Activated T-cell treated with anti-CD3 and anti-CD28 coated beads, Interleukin-2, amount 50 U/mL, for 4 hours (primary cell): ENCODE measurements at regions not wholly inside any gene's neighbourhood (a gene's known extent, or its start where the extent isn't known, plus 50 kb on each side); places are given as distances from the start of the nearest gene placed in this dataset.
"Not testable (repeated sequence)": the region's sequence is repeated elsewhere in the genome, so short reads cannot be mapped to it uniquely, and the experiment has no call there.

Experiments
- ATAC-seq, 2 donors: fragments of 200-7000 bp; cut with Tn5 transposase; one replicate each; pipeline ENCODE4 v1.10.0; 2021
- DNase-seq: peaks from one replicate; pipeline ENCODE4 v3.0.0-alpha.2; 2020
- H3K27me3 Mint-ChIP-seq: one replicate; pipeline ENCODE4 v1.8.0; 2021; ENCODE audit warnings: low read depth, mixed read lengths
- H3K36me3 Mint-ChIP-seq: one replicate; pipeline ENCODE4 v1.8.0; 2022; ENCODE audit warnings: mixed read lengths; ENCODE audit not compliant: insufficient read depth
- H3K4me1 Mint-ChIP-seq: one replicate; pipeline ENCODE4 v1.8.0; 2021; ENCODE audit warnings: low read depth, mixed read lengths
- H3K4me3 Mint-ChIP-seq: one replicate; pipeline ENCODE4 v1.8.0; 2021; ENCODE audit warnings: mild to moderate bottlenecking, moderate library complexity, mixed read lengths
- H3K9me3 Mint-ChIP-seq: one replicate; pipeline ENCODE4 v1.8.0; 2021; ENCODE audit warnings: mixed read lengths

DNA sequence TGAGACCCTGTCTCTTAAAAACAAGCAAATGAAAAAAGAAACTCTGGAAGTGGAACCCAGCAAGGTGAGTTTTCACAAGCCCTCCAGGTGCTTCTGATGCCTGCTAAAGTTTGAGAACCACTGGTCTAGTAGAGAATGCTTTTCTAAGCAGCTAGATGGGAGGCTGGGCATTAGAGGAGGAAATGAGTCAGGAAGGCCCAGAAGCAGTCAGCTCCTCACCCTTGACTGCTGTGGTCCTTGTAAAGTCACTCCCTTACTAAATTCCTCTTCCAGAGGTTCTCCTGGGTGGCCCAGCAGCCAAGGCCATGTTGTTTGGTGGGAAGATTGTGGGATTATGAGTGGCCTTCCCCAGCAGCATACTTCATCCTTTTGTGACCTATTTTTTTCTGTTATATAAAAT lies 52.0 kb upstream of the FYN start:
- no peaks in the 10 kb centered on the region for H3K9me3 Mint-ChIP-seq
- no peak overlapping the region for H3K4me3 Mint-ChIP-seq
- DNase-seq (no peak), ATAC-seq (peak in 1 of 2 donors; percentile 62)
- H3K27me3 Mint-ChIP-seq, result no peaks in the 10 kb centered on the region
- H3K36me3 Mint-ChIP-seq, result no peaks in the 10 kb centered on the region
- peaks cover 7% of the 10 kb centered on the region for H3K4me1 Mint-ChIP-seq

DNA sequence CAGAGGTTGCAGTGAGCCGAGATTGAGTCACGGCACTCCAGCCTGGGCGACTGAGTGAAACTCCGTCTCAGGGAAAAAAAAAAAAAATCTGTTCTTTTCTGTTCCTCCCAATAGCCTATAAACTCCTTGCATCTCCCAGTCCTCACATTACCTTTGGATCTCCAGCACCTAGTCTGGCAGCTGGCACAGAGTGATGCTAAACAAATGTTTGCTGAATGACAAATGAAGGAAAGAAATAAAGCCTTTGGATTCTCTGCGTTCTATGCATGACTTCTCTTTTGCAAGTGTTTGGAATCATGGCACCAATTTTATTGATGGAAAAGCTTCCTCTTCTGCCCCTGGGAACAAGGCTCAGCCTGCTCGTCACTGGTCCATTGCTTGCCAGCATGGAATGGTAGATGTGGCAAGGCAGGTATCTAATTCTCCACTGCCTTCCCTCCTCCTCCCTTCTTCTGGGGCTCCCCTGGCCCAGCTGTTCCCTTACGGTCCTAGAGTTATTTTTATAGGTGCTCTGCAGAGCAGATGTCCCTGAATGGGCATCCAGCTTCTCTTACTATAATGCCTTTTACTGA lies 53.6 kb upstream of the FYN start:
- Mint-ChIP-seq H3K4me1 (peaks cover 7% of the 10 kb centered on the region), H3K36me3 (no peaks in the 10 kb centered on the region), H3K4me3 (no peak overlapping the region), H3K9me3 (peaks cover 4% of the 10 kb centered on the region), H3K27me3 (no peaks in the 10 kb centered on the region)
- ATAC-seq (no peak), DNase-seq (no peak)

DNA sequence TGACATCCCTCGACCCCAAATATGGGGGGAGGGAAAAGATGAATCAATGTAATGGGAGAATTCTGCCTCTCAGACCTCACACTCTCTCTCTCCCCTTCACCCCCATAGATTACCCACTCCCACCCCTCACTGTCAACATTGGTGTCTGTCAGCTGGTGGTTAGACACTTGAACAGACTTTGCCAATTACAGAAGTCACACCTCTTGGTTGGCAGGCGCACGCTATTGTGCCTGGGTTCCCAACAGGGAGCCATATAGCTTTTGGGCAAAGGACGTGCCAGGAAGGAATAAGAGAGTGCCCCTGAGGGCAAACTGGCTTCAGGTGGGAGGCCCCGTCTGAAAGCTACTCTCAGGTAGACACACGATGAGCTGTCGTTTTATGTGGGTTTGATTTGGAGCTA lies 54.1 kb upstream of the FYN start:
- no peak overlapping the region for H3K4me3 Mint-ChIP-seq
- no peaks in the 10 kb centered on the region for H3K36me3 Mint-ChIP-seq
- no peak for ATAC-seq
- H3K27me3 Mint-ChIP-seq, result no peaks in the 10 kb centered on the region
- H3K9me3 Mint-ChIP-seq, result peaks cover 9% of the 10 kb centered on the region
- peaks cover 7% of the 10 kb centered on the region for H3K4me1 Mint-ChIP-seq
- DNase-seq, result no peak

DNA sequence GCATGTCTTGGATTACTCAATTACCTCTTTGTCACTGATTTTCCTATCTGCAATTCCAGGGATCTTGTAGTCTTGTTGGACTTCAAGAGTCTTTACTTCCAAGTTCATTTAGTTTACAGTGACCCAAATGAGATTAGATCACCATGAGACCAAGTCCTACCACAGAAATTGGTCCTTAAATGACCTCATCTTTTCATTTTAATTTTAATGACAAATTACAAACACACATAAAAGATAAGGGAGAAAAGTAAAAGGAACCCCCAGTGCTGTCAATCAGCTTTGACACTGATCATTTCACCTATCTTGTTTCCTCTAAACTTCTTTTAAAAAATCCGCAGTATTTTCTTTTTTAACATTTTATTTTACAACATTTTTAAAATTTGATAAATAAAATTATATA lies 54.9 kb upstream of the FYN start:
- Mint-ChIP-seq H3K4me1 (peaks cover 3% of the 10 kb centered on the region), H3K36me3 (no peaks in the 10 kb centered on the region), H3K27me3 (no peaks in the 10 kb centered on the region), H3K9me3 (peaks cover 14% of the 10 kb centered on the region), H3K4me3 (no peak overlapping the region)
- no peak for ATAC-seq
- no peak for DNase-seq

DNA sequence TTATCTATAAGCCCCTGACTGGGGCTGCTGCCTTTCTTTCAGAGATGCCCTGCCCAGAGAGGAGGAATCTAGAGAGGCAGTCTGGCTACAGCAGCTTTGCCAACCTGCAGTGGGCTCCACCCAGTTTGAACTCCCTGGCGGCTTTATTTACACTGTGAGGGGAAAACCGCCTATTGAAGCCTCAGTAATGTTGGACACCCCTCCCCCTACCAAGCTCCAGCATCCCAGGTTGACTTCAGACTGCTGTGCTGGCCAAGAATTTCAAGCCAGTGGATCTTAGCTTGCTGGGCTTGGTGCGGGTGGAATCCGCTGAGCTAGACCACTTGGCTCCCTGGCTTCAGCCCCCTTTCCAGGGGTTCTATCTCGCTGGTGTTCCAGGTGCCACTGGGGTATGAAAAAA lies 61.4 kb upstream of the FYN start:
- not testable (repeated sequence) for H3K4me3 Mint-ChIP-seq, H3K36me3 Mint-ChIP-seq, ATAC-seq, DNase-seq, H3K4me1 Mint-ChIP-seq, H3K27me3 Mint-ChIP-seq
- H3K9me3 Mint-ChIP-seq, result peaks cover 19% of the 10 kb centered on the region

DNA sequence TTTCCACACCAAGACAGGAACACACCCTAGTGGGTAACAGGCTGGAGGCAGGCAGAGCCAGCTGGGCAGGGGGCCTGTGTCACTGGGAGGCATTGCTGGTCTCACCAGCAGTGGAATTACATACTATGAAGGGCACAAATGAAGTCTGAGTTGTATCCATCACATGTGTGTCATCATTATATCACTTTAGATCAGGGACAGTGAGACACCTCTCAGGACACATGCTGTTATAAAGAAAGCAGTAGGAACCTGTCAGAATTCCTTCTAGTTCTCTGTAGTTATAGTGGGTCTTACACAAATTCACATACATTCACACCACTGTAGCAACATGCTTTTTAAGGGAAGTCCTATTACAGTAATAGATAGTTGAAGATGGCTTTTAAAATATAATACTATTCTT lies 63.5 kb upstream of the FYN start:
- no peaks in the 10 kb centered on the region for H3K27me3 Mint-ChIP-seq
- no peak for ATAC-seq
- H3K4me3 Mint-ChIP-seq, result no peak overlapping the region

DNA sequence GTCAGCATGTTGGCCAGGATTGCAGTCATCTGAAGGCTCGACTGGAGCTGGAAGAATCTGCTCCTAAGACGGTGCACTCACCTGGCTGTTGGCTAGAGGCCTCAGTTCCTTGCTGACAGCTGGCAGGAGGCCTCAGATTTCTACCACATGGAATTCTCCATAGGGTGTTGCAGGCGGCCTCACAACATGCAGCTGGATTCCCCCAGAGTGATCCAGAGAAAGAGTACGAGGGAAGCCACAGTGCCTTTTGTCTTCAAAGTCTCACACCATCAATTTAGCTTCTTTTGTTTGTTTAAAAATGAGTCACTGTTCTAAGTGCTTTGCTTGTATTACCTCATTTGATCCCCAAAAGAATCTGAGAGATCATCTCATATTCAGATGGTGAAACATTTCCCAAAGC lies 65.5 kb upstream of the FYN start:
- no peaks in the 10 kb centered on the region for H3K36me3 Mint-ChIP-seq
- no peaks in the 10 kb centered on the region for H3K4me1 Mint-ChIP-seq
- H3K4me3 Mint-ChIP-seq, result no peak overlapping the region
- peaks cover 3% of the 10 kb centered on the region for H3K9me3 Mint-ChIP-seq
- ATAC-seq (no peak), DNase-seq (no peak)
- no peaks in the 10 kb centered on the region for H3K27me3 Mint-ChIP-seq

More for the DNA sequence above, 63.5 kb upstream of the FYN start:
- Mint-ChIP-seq H3K36me3 (no peaks in the 10 kb centered on the region), H3K9me3 (peaks cover 16% of the 10 kb centered on the region), H3K4me1 (no peaks in the 10 kb centered on the region)
- no peak for DNase-seq

DNA sequence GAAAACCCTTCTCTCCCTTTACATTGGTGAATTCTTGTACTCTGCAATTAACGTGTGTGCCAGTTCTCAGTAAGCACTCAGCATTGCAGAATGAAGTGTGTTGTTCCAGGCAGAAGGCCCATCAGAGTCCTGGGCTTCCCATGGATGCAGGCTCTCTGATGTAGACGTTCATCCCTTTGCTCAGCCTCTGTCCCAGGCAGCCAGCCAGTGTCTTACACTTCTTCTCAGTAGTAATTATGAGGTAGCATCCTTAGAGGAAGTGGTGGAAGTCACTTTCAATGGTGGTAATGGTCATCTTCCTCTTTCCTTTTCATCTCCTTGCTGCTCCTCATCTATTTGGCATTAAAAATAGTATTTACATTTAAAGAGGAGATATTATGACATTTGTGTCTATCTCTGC lies 66.7 kb upstream of the FYN start:
- H3K27me3 Mint-ChIP-seq, result no peaks in the 10 kb centered on the region
- ATAC-seq, result no peak
- no peaks in the 10 kb centered on the region for H3K4me1 Mint-ChIP-seq
- no peak overlapping the region for H3K4me3 Mint-ChIP-seq
- no peak for DNase-seq
- peaks cover 3% of the 10 kb centered on the region for H3K9me3 Mint-ChIP-seq
- no peaks in the 10 kb centered on the region for H3K36me3 Mint-ChIP-seq

DNA sequence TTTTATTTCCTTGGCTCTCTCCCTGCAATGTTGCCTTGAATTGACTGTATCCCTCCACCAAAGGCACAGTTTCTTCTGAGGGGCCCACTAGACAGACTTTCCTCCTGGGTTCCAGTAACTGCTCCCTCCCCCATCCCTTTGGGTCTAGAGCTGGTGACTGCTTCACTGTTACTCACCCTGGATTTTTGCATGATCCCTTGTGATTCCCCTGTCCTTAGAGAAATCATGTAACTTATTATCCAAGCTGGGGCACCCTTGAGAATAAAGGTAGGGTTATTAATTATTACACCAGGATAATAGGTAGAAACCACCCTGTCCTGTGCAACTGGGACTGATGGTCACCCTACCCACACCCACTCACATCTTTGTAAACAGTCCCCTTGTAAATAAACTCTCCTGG lies 67.5 kb upstream of the FYN start:
- Mint-ChIP-seq H3K4me1 (no peaks in the 10 kb centered on the region), H3K27me3 (no peaks in the 10 kb centered on the region), H3K4me3 (no peak overlapping the region), H3K36me3 (no peaks in the 10 kb centered on the region), H3K9me3 (peaks cover 3% of the 10 kb centered on the region)
- ATAC-seq (no peak), DNase-seq (no peak)

DNA sequence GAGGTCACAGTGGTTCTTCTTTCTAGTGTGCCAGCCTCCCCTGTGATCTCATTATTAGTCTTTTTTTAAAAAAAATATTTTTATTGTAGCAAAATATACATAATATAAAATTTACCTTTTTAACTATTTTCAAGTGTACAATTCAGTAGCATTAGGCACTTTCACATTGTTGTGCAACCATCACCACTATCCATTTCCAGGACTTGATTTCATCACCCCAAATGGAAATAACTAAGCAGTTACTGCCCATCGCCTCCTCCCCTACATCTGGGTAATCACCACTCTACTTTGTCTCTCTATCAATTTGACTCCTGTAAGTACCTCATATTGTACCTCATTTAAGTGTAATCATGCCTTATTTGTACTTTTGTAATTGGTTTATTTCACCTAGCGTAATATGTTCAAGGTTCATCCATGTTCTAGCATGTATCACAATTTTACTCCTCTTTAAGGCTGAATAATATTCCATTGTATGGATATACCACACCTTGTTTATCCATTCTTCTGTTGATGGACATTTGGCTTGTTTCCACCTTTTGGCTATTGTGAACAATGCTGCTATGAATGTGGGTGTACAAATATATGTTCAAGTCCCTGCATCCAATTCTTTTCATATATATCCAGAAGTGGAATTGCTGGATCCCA lies 68.6 kb upstream of the FYN start:
- H3K4me1 Mint-ChIP-seq, result no peaks in the 10 kb centered on the region
- H3K9me3 Mint-ChIP-seq, result peaks cover 3% of the 10 kb centered on the region
- no peaks in the 10 kb centered on the region for H3K36me3 Mint-ChIP-seq
- H3K27me3 Mint-ChIP-seq, result no peaks in the 10 kb centered on the region
- no peak overlapping the region for H3K4me3 Mint-ChIP-seq
- ATAC-seq, result no peak
- no peak for DNase-seq

DNA sequence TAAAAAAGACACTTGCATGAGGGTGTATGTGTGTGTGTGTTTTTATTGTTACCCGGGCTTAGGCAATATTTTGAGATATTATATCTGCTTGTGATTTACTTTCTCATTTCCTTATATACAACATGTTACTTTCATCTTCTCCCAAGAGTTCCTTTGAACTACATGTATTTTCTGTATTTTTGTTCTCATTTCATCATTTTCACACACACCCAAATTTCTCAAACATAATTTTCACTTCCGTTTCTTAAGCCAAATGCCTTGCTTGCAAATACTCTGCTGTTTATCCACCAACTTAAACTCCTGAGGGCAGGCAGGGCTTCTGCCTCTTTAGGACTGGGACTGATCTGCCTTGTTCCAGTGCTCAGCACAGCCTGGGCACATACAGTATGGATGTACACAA lies 69.3 kb upstream of the FYN start:
- no peak for ATAC-seq

DNA sequence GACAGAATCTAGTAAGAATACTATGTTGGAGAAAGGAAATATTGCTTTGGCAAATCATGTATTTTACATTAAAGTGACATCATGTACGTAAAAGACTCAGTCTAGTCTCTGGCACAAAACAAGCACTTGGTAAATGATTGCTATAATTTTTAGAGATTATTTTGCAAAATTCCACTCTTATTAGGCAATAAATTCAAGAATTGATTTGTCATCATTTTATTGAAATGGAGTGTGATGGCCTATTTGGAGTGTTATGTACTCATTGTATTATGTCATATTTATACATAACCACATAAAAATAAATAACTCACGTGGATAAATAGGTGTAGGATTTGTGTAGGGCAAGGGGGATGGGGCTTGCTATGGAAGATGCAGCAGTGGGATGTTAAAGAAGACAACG lies 70.0 kb upstream of the FYN start:
- H3K36me3 Mint-ChIP-seq, result no peaks in the 10 kb centered on the region
- no peak for ATAC-seq
- H3K27me3 Mint-ChIP-seq, result no peaks in the 10 kb centered on the region
- H3K4me3 Mint-ChIP-seq, result no peak overlapping the region
- H3K9me3 Mint-ChIP-seq, result peaks cover 3% of the 10 kb centered on the region
- no peaks in the 10 kb centered on the region for H3K4me1 Mint-ChIP-seq
- no peak for DNase-seq

More for the DNA sequence above, 69.3 kb upstream of the FYN start:
- no peak overlapping the region for H3K4me3 Mint-ChIP-seq
- no peaks in the 10 kb centered on the region for H3K36me3 Mint-ChIP-seq
- DNase-seq, result no peak
- H3K4me1 Mint-ChIP-seq, result no peaks in the 10 kb centered on the region
- peaks cover 3% of the 10 kb centered on the region for H3K9me3 Mint-ChIP-seq
- H3K27me3 Mint-ChIP-seq, result no peaks in the 10 kb centered on the region

DNA sequence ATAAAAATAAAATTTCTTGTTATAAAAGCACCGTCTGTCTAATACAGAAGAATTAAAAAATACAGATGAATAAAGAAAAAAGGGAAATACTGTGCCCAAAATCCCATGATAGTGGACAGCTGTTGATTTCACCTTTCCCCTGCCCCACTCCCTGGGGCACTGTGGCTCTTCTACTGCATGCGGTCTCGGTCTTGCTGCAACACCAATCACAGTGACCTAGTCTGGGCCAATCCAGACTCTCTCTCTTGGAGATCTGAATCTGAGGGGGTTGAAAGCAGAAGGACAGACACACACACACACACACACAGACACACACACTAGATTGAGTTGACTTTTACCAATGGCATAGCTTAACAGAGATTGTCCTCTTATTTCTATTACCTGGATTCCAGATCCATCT lies 70.5 kb upstream of the FYN start:
- H3K9me3 Mint-ChIP-seq, result peaks cover 3% of the 10 kb centered on the region
- DNase-seq, result no peak
- H3K4me3 Mint-ChIP-seq, result no peak overlapping the region
- H3K4me1 Mint-ChIP-seq, result no peaks in the 10 kb centered on the region
- no peak for ATAC-seq
- H3K27me3 Mint-ChIP-seq, result no peaks in the 10 kb centered on the region
- no peaks in the 10 kb centered on the region for H3K36me3 Mint-ChIP-seq

DNA sequence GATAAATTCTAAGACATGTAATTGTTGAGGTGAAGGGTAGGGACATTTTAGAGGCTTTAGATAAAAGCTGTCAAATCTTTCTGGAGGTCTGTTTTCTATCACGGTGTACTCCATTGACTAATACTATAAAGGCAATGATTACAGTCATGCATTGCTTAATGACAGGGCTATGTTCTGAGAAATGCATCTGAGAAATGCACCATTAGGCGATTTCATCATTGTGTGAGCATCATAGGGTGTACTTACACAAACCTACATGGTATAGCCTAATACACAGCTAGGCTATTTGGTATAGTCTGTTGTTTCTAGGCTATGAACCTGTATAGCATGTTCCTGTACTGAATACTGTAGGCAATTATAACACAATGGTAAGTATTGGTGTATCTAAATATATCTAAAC lies 71.3 kb upstream of the FYN start:
- ATAC-seq, result no peak
- DNase-seq, result no peak
- Mint-ChIP-seq H3K9me3 (peaks cover 3% of the 10 kb centered on the region), H3K36me3 (no peaks in the 10 kb centered on the region), H3K4me3 (no peak overlapping the region), H3K27me3 (no peaks in the 10 kb centered on the region), H3K4me1 (no peaks in the 10 kb centered on the region)

DNA sequence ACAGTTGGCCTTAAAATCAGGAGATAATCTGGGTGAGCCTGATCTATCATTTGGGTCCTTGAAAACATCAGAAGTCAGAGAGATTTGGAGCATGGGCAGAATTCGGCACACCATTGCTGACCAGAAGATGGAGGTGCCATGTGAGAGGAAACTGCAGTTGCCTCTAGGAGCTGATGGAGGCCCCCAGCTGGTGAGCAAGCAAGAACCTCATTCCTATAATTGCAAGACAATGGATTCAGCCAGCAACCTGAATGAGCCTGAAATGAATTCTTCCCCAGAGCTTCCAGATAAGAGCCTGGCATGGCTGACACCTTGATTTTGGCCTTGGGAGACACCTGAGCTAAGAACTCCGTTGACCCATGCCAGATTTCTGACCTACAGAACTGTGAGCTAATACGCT lies 76.3 kb upstream of the FYN start:
- H3K4me1 Mint-ChIP-seq, result peaks cover 6% of the 10 kb centered on the region
- DNase-seq (no peak), ATAC-seq (no peak)
- no peaks in the 10 kb centered on the region for H3K9me3 Mint-ChIP-seq
- H3K27me3 Mint-ChIP-seq, result no peaks in the 10 kb centered on the region
- no peak overlapping the region for H3K4me3 Mint-ChIP-seq
- H3K36me3 Mint-ChIP-seq, result no peaks in the 10 kb centered on the region
